ENCODE measurements at regions not wholly inside any gene's neighbourhood (a gene's known extent, or its start where the extent isn't known, plus 50 kb on each side); places are given as distances from the start of the nearest gene placed in this dataset.
A peak's percentile ranks its signal among the peaks of the same experiment; 100 is the strongest.

GRCh38 chr4:147056940-147057610 is 111.4 kb upstream of the TTC29 start:
- H3K4me3 ChIP-seq = peak overlapping the region; percentile 13 to 34 (median 28)
- no peak for DNase-seq
- no peak for TF ChIP-seq POLR2A (IDR thresholded peaks at IDR 0.05)
- no peak for TF ChIP-seq CTCF (IDR thresholded peaks at IDR 0.05)

GRCh38 chr4:147057611-147058190 is 112.0 kb upstream of the TTC29 start:
- Histone ChIP-seq H3K4me3 (peak overlapping the region; percentile 13 to 34 (median 28)), H3K27me3 (no peaks in the 10 kb centered on the region), H3K4me1 (no peaks in the 10 kb centered on the region), H3K9me3 (no peaks in the 10 kb centered on the region), H3K36me3 (no peaks in the 10 kb centered on the region), H3K27ac (peak overlapping the region in 1 of 4 donors; percentile 18)
- no peak for DNase-seq
- no peak for TF ChIP-seq POLR2A (IDR thresholded peaks at IDR 0.05)
- no peak for TF ChIP-seq CTCF (IDR thresholded peaks at IDR 0.05)

More at GRCh38 chr4:147056940-147057610, 111.4 kb upstream of the TTC29 start:
- H3K4me1 ChIP-seq = no peaks in the 10 kb centered on the region
- no peaks in the 10 kb centered on the region for H3K27me3 ChIP-seq
- H3K9me3 ChIP-seq = no peaks in the 10 kb centered on the region
- H3K27ac ChIP-seq = peak overlapping the region in 2 of 4 donors; percentile 11 to 18
- H3K36me3 ChIP-seq = no peaks in the 10 kb centered on the region

- Histone ChIP-seq H3K27me3 (no peaks in the 10 kb centered on the region), H3K9me3 (no peaks in the 10 kb centered on the region), H3K4me3 (no peak overlapping the region), H3K27ac (no peak overlapping the region), H3K4me1 (no peaks in the 10 kb centered on the region), H3K36me3 (no peaks in the 10 kb centered on the region)
- peak in 1 of 3 donors; percentile 27 for DNase-seq
- TF ChIP-seq POLR2A (IDR thresholded peaks at IDR 0.05) = no peak
- no peak for TF ChIP-seq CTCF (IDR thresholded peaks at IDR 0.05)
Measured at GRCh38 chr4:147059064-147059731, 113.5 kb upstream of the TTC29 start.

GRCh38 chr4:147060151-147060931 is 114.7 kb upstream of the TTC29 start:
- Histone ChIP-seq H3K9me3 (no peaks in the 10 kb centered on the region), H3K4me1 (no peaks in the 10 kb centered on the region), H3K27ac (no peak overlapping the region), H3K27me3 (no peaks in the 10 kb centered on the region), H3K4me3 (no peak overlapping the region), H3K36me3 (no peaks in the 10 kb centered on the region)
- no peak for DNase-seq
- TF ChIP-seq CTCF (IDR thresholded peaks at IDR 0.05) = no peak
- no peak for TF ChIP-seq POLR2A (IDR thresholded peaks at IDR 0.05)

- TF ChIP-seq POLR2A (IDR thresholded peaks at IDR 0.05) = no peak
- no peak for TF ChIP-seq CTCF (IDR thresholded peaks at IDR 0.05)
- Histone ChIP-seq H3K27ac (no peak overlapping the region), H3K27me3 (no peaks in the 10 kb centered on the region), H3K9me3 (no peaks in the 10 kb centered on the region), H3K36me3 (no peaks in the 10 kb centered on the region), H3K4me1 (no peaks in the 10 kb centered on the region), H3K4me3 (no peak overlapping the region)
- DNase-seq = no peak
Measured at GRCh38 chr4:147064856-147065255, 119.2 kb upstream of the TTC29 start.

Data from Peyer's patch (tissue), 4 donors.